HepG2 (cell line): ENCODE measurements at regions not wholly inside any gene's neighbourhood (a gene's known extent, or its start where the extent isn't known, plus 50 kb on each side); places are given as distances from the start of the nearest gene placed in this dataset.
A peak's percentile ranks its signal among the peaks of the same experiment; 100 is the strongest.

Experiments
- FOXK1 ChIP-seq: sonication (generic); formaldehyde crosslinking; IDR thresholded peaks from 2 replicates; pipeline ENCODE4 v1.4.0; 2020; ENCODE audit warnings: low read depth, missing genetic modification reagents, borderline replicate concordance
- GABPA ChIP-seq, 2 experiments: IDR thresholded peaks; 2 replicates each; pipeline ENCODE4 v1.6.1; 2011 to 2016; ENCODE audit warnings: low read depth in 2 of 2, low read length in 1 of 2, missing biosample characterization in 1 of 2, missing genetic modification characterization in 1 of 2
- GTF2F1 ChIP-seq: fragments of 150-350 bp; IDR thresholded peaks from 2 replicates; pipeline ENCODE4 v1.6.1; 2014; ENCODE audit warnings: low read length
- ISX ChIP-seq: sonication (generic); formaldehyde crosslinking; conservative IDR thresholded peaks from 2 replicates; pipeline ENCODE4 v1.5.0; 2020; ENCODE audit warnings: missing genetic modification reagents
- MEIS2 ChIP-seq: sonication (generic); formaldehyde crosslinking; IDR thresholded peaks from 2 replicates; pipeline ENCODE4 v1.9.0; 2021; ENCODE audit warnings: mild to moderate bottlenecking, missing genetic modification reagents
- NFATC3 ChIP-seq: sonication (generic); formaldehyde crosslinking; IDR thresholded peaks from 2 replicates; pipeline ENCODE4 v1.5.1; 2020; ENCODE audit warnings: mild to moderate bottlenecking, missing genetic modification reagents
- PBX3 ChIP-seq: sonication (generic); formaldehyde crosslinking; IDR thresholded peaks from 2 replicates; pipeline ENCODE4 v1.8.1; 2023; ENCODE audit warnings: missing genetic modification reagents, inconsistent platforms, borderline replicate concordance
- PHB2 ChIP-seq: fragments of 450-650 bp; IDR thresholded peaks from 2 replicates; pipeline ENCODE4 v1.6.1; 2018; ENCODE audit not compliant: partially characterized antibody
- PRDM10 ChIP-seq: sonication (generic); formaldehyde crosslinking; IDR thresholded peaks from 2 replicates; pipeline ENCODE4 v1.4.0; 2020; ENCODE audit warnings: low read depth, missing genetic modification reagents
- RNF2 ChIP-seq: fragments of 450-650 bp; conservative IDR thresholded peaks from 2 replicates; pipeline ENCODE4 v1.6.1; 2016; ENCODE audit warnings: low read depth
- ZBED4 ChIP-seq: sonication (generic); formaldehyde crosslinking; IDR thresholded peaks from 2 replicates; pipeline ENCODE4 v1.4.0; 2020; ENCODE audit warnings: missing genetic modification reagents, borderline replicate concordance
- ZNF160 ChIP-seq: sonication (generic); formaldehyde crosslinking; IDR thresholded peaks from 2 replicates; pipeline ENCODE4 v1.8.0; 2022; ENCODE audit warnings: mild to moderate bottlenecking, inconsistent platforms, missing genetic modification reagents
- ZNF205 ChIP-seq: IDR thresholded peaks from 2 replicates; pipeline ENCODE4 v1.6.1; 2018; ENCODE audit warnings: missing biosample characterization, missing genetic modification reagents
- ZNF280D ChIP-seq: sonication (generic); formaldehyde crosslinking; IDR thresholded peaks from 2 replicates; pipeline ENCODE4 v1.5.1; 2020; ENCODE audit warnings: mild to moderate bottlenecking, missing genetic modification reagents
- ZNF343 ChIP-seq: sonication (generic); formaldehyde crosslinking; IDR thresholded peaks from 2 replicates; pipeline ENCODE4 v1.4.0; 2020; ENCODE audit warnings: mild to moderate bottlenecking, missing genetic modification reagents
- ZNF572 ChIP-seq: sonication (generic); formaldehyde crosslinking; IDR thresholded peaks from 2 replicates; pipeline ENCODE4 v1.5.1; 2020; ENCODE audit warnings: mild to moderate bottlenecking, missing genetic modification reagents
- ZNF747 ChIP-seq: sonication (generic); formaldehyde crosslinking; IDR thresholded peaks from 2 replicates; pipeline ENCODE4 v1.8.1; 2023; ENCODE audit warnings: missing genetic modification reagents, mild to moderate bottlenecking, borderline replicate concordance
- ZNF850 ChIP-seq: sonication (generic); formaldehyde crosslinking; conservative IDR thresholded peaks from 2 replicates; pipeline ENCODE4 v1.9.0; 2021; ENCODE audit warnings: mild to moderate bottlenecking, missing genetic modification reagents

DNA sequence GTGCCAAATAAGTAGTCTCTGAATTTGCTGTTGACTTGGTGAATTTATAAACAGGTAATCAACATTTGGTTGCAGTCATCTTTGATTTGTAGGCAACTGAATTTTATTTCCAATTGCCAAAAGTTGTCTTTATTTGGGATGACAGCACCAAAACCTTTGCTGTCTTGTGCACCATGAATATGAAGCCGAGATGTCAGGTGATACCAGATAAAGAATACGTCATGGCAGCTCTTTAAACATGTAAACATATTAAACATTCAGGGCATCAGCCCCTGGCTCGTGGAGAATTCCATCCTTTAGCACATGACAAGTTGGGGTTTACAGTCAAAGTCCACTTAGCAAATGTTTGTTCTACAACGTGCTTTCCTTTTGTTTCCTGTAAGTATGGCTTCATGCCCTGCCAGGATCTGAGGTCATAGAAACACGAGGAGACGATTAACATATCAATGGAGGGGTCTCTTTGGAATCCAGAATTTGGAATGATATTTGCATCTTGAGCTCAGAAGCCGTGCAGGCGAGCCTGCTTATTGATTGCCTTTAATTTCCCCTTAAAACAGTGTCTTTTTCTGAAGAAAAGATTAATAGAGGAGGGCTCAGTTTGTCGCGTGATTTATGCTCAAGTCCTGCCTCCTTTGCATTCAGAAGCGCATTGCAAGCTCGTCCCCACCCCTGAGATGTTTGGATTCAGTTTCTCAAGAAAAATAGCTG lies 170.2 kb upstream of the ZNF217 start (continued):
- TF ChIP-seq PRDM10 (CRISPR knock-in tag) (peak; percentile 87), FOXK1 (peak; percentile 99), ZBED4 (CRISPR knock-in tag) (0 out of 2 replicates have a peak, but pooled peaks have one; percentile 36), NFATC3 (CRISPR knock-in tag) (no peak), PHB2 (no peak), ZNF747 (CRISPR knock-in tag) (no peak), ZNF280D (CRISPR knock-in tag) (peak; percentile 95), PBX3 (no peak), ZNF572 (CRISPR knock-in tag) (no peak), RNF2 (peak; percentile 66; the same call in 1 of the 2 replicates), ISX (CRISPR knock-in tag) (no peak), ZNF205 (CRISPR knock-in tag) (peak; percentile 47; the same call in 1 of the 2 replicates), MEIS2 (CRISPR knock-in tag) (peak; percentile 91), ZNF160 (CRISPR knock-in tag) (no peak; the same call in 1 of the 2 replicates), ZNF850 (CRISPR knock-in tag) (no peak), GABPA (IDR thresholded peaks at IDR 0.05; ENCODE audit: low read depth, low read length) (no peak), GABPA (CRISPR knock-in tag; IDR thresholded peaks at IDR 0.05; ENCODE audit: low read depth) (peak; percentile 77), ZNF343 (CRISPR knock-in tag) (no peak), GTF2F1 (no peak; the same call in 1 of the 2 replicates)
